Ovary (tissue), 7 donors: ENCODE measurements at regions not wholly inside any gene's neighbourhood (a gene's known extent, or its start where the extent isn't known, plus 50 kb on each side); places are given as distances from the start of the nearest gene placed in this dataset.

Experiments
- DNase-seq, 5 donors: peaks; one replicate each; pipeline ENCODE4 v3.0.0-alpha.2; 2019 to 2020
- H3K27ac ChIP-seq, 2 donors: fragments of 200-600 bp; one replicate each; pipeline versions ENCODE4 v1.5.1 to v1.8.0; 2019 to 2022
- H3K27me3 ChIP-seq: fragments of 200-600 bp; one replicate; pipeline ENCODE4 v1.8.0; 2022
- H3K36me3 ChIP-seq: fragments of 200-600 bp; sonication (generic); one replicate; pipeline ENCODE4 v1.5.1; 2019
- H3K4me1 ChIP-seq: one replicate; pipeline ENCODE4 v1.8.1; 2013; ENCODE audit warnings: mild to moderate bottlenecking, moderate library complexity; ENCODE audit not compliant: insufficient read depth
- H3K4me3 ChIP-seq: fragments of 200-600 bp; sonication (generic); one replicate; pipeline ENCODE4 v1.5.1; 2017
- H3K9me3 ChIP-seq, 2 donors: fragments of 200-600 bp in 1 of 2; sonication (generic) in 1 of 2; one replicate each; pipeline versions ENCODE4 v1.5.1 to v1.8.1; 2013 to 2019; ENCODE audit warnings: mild to moderate bottlenecking in 1 of 2, moderate library complexity in 1 of 2
- EP300 ChIP-seq: sonication (generic); formaldehyde crosslinking; IDR thresholded peaks from one replicate; pipeline ENCODE4 v1.6.1; 2017; ENCODE audit warnings: antibody characterized with exemption
- POLR2A ChIP-seq: fragments of 450-650 bp; IDR thresholded peaks from one replicate; pipeline ENCODE4 v1.6.1; 2017; ENCODE audit warnings: antibody characterized with exemption, mild to moderate bottlenecking, moderate library complexity
- WGBS, 3 donors: extraction: QIAGEN DNeasy Blood & Tissue Kit in 1 of 3; methylation state at CpG; one replicate each; pipeline versions ENCODE4 v1.1.5 to v1.1.7; 2013 to 2017; 5-methylcytosine and 5-hydroxymethylcytosine counted together
- intact Hi-C, 4 donors: fragments of 100-400 bp; cut with DNase I; formaldehyde crosslinking; loops; one replicate each; pipeline versions ENCODE4 v1.11.0 to v1.15.1; 2022 to 2023
- TF ChIP-seq, protein P1 (sequence below), 3 donors: fragments of 450-650 bp in 2 of 3; fragments of 200-600 bp in 1 of 3; IDR thresholded peaks; one replicate each; pipeline versions ENCODE4 v1.5.1 to v1.8.0; 2016 to 2022; ENCODE audit warnings: antibody characterized with exemption in 3 of 3, mild to moderate bottlenecking in 1 of 3
- donor health status: DM: no; HTN: no; CAD: no; lungs with moderate emphysema.
- donor health status: DM: no; HTN: no; CAD: no.
- donor health status: Bipolar disorder and iron deficiency.
- donor health status: DM: no; HTN: no; CAD: no.
- donor health status: DM: yes; HTN: yes; CAD: no.

DNA sequence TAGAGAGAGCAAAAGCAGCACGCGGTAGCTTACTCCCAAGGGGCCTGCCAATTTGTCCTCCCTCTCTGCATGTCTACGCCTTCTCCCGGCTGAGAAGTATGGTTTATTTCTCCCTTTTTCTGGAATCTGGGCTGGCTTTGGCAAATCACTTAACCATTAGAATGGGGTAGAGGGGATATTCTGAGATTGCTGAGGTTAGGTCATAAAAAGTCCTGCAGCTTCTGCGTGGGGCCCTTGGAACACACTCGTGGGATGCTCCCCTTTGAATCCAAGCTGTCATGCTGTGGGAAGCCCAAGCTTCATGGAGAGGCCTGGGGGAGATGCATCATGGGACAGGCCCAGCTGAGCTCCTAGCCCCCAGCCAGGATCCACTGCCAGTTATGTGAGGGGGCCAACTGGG lies 403.6 kb upstream of the MAF start:
- Histone ChIP-seq H3K9me3 (no peaks in the 10 kb centered on the region), H3K4me3 (no peak overlapping the region), H3K27ac (no peak overlapping the region), H3K36me3 (no peaks in the 10 kb centered on the region), H3K4me1 (peaks cover 5% of the 10 kb centered on the region), H3K27me3 (no peaks in the 10 kb centered on the region)
- DNase-seq: no peak
- intact Hi-C loops: loop anchor here in 1 of 4 donors (5.0 kb wide), 1 partner anchor 1957 kb away; no protein-coding TSS in a partner anchor
- TF ChIP-seq, protein P1, sequence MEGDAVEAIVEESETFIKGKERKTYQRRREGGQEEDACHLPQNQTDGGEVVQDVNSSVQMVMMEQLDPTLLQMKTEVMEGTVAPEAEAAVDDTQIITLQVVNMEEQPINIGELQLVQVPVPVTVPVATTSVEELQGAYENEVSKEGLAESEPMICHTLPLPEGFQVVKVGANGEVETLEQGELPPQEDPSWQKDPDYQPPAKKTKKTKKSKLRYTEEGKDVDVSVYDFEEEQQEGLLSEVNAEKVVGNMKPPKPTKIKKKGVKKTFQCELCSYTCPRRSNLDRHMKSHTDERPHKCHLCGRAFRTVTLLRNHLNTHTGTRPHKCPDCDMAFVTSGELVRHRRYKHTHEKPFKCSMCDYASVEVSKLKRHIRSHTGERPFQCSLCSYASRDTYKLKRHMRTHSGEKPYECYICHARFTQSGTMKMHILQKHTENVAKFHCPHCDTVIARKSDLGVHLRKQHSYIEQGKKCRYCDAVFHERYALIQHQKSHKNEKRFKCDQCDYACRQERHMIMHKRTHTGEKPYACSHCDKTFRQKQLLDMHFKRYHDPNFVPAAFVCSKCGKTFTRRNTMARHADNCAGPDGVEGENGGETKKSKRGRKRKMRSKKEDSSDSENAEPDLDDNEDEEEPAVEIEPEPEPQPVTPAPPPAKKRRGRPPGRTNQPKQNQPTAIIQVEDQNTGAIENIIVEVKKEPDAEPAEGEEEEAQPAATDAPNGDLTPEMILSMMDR (IDR thresholded peaks at IDR 0.05): no peak
- no peak for TF ChIP-seq POLR2A
- WGBS, 3 donors: 92 to 95% (median 95%) methylated on average over 6 of the region's 6 CpGs

DNA sequence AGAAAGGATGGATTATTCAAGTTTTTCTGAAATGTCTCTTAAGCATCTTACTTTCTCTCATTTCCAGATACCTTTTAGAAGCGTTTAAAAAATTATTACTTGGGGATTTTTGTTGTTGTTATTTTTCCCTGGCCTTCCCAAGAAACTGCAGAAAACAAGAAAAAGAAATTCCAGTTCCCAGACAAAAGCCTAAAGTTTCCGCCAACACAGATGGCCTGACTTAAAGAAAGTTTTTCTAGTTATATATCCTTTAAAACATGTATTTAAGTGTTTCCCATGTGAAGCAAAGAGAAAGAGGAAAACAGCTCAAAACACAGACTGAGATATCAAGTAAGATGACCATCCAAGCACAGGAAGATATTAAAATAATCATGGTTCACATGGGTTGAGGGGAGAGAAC lies 401.7 kb upstream of the MAF start:
- TF ChIP-seq POLR2A (no peak), EP300 (no peak)
- TF ChIP-seq, protein P1 (IDR thresholded peaks at IDR 0.05): no peak
- no peak overlapping the region for H3K27ac ChIP-seq
- intact Hi-C loops: loop anchor here in 1 of 4 donors (5.0 kb wide), 1 partner anchor 1955 kb away; no protein-coding TSS in a partner anchor
- no peak overlapping the region for H3K4me3 ChIP-seq
- WGBS, 3 donors: 90 to 95% (median 94%) methylated on average over 2 of the region's 2 CpGs
- H3K27me3 ChIP-seq: no peaks in the 10 kb centered on the region
- no peak for DNase-seq
- H3K4me1 ChIP-seq: peaks cover 5% of the 10 kb centered on the region
- no peaks in the 10 kb centered on the region for H3K36me3 ChIP-seq
- no peaks in the 10 kb centered on the region for H3K9me3 ChIP-seq

GRCh38 chr16:79998143-79998542 lies 397.6 kb upstream of the MAF start:
- Histone ChIP-seq H3K27me3 (no peaks in the 10 kb centered on the region), H3K9me3 (no peaks in the 10 kb centered on the region), H3K4me1 (no peaks in the 10 kb centered on the region), H3K27ac (no peak overlapping the region), H3K4me3 (no peak overlapping the region), H3K36me3 (no peaks in the 10 kb centered on the region)
- TF ChIP-seq, protein P1 (IDR thresholded peaks at IDR 0.05): no peak
- TF ChIP-seq POLR2A: no peak
- TF ChIP-seq EP300: no peak
- DNase-seq: no peak
- intact Hi-C loops: no loop called here
- WGBS, 3 donors: 94 to 97% (median 97%) methylated on average over 4 of the region's 4 CpGs

DNA sequence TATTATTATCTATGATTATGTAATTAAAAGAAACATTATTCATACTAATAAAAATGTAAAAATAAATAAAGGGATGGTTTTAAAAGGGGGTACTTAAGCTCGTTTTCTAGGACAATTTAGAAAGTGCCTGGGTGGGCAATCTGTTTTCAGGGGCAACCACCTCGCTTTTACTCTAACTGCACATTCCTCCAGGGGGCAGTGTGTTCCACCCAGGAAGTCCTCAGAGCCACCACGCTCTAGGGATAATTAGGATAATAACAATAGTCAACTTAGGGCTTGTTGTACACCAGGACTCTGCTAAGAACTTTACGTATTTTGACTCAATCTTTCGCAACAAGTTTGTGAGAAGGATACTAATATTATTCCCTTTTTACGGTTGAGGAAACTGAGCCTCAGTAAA lies 396.7 kb upstream of the MAF start:
- intact Hi-C loops: no loop called here
- no peaks in the 10 kb centered on the region for H3K36me3 ChIP-seq
- H3K4me3 ChIP-seq: no peak overlapping the region
- 76 to 84% (median 83%) methylated on average over 6 of the region's 6 CpGs for WGBS, 3 donors
- no peaks in the 10 kb centered on the region for H3K9me3 ChIP-seq
- TF ChIP-seq, protein P1 (IDR thresholded peaks at IDR 0.05): no peak
- no peak for TF ChIP-seq EP300
- no peak for TF ChIP-seq POLR2A
- no peak for DNase-seq
- no peaks in the 10 kb centered on the region for H3K27me3 ChIP-seq
- no peak overlapping the region for H3K27ac ChIP-seq
- no peaks in the 10 kb centered on the region for H3K4me1 ChIP-seq
